ENCODE measurements at regions not wholly inside any gene's neighbourhood (a gene's known extent, or its start where the extent isn't known, plus 50 kb on each side); places are given as distances from the start of the nearest gene placed in this dataset.

DNA sequence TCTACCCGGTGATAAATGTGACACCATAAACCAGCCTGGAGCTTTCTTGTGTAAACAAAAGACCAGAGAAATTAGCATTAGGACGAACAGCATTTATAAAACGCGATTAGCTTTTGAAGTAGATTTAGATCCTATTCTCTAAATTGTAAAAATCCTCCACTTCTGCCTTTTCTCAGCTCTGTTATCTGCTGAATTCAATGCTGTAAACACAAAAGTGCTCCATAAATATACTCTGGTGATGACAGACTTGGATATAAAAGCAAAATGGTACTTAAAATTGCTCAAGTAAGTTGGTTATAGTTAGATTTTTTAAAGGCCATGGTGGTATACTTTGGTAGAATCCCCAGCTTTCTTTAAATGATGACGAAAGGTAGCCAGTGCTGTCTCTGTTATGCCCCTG lies 114.6 kb upstream of the RMST start:
- DNase-seq, result no peak

- no peak for DNase-seq
Observed at GRCh38 chr12:97358361-97358760, 104.2 kb upstream of the RMST start.

- DNase-seq, result no peak
Observed at GRCh38 chr12:97359021-97359690, 103.4 kb upstream of the RMST start.

GRCh38 chr12:97363693-97364092 lies 98.9 kb upstream of the RMST start:
- no peak for DNase-seq

DNA sequence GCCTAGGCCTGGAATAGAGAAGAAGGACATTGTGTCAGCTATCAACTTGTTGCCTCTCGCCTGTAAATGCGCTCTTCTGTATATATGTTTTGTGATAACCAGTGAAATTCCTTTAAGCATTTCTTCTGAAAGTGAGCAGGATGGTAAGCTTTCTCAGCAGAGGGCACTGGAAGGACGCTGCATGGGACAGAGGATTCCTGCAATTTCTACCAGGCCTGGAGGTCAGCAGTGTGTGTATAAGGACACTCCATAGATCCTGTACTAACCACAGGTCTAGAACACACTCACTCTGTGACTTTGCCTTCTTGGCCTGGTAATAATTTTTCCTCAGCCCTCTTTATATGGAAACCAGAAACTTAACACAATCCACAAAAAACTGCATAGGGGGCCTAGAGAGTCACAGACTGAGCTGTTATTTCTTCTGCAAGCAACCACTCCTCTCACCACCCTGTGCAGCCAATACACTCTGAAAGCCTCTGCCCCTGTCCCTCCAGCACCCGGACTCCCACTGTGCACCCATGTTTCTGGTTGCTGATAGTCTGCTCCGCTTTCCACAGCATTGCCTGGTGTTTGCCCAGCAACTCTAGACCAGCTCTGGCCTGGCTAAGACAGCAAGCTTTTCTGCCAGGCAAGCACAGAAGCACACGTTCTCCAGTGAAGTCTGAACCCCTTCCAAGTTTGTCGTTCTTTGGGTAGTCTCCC lies 94.0 kb upstream of the RMST start:
- DNase-seq, result no peak

- no peak for DNase-seq
Observed at GRCh38 chr12:97375310-97375709, 87.3 kb upstream of the RMST start.

- DNase-seq, result no peak
Observed at GRCh38 chr12:97380440-97380839, 82.2 kb upstream of the RMST start.

DNA sequence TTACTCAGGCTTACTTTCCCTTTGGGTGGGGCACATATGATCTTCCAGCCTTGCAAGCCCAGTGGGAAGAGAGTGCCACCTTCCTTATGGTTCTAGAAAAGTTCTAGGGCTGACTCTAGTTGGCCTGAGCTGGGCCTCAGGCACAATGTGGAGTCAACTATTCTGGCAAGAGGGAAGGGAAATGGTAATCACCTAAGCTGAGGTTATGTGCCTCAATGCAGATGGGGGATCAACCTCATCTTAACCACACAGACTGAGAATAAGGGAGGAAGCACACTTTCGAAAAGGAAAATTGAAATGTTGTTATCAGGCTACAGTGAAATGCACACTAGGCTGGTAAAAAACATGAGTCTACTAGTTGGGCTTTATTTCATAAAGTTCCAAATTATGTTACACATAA lies 77.5 kb upstream of the RMST start:
- no peak for DNase-seq

DNA sequence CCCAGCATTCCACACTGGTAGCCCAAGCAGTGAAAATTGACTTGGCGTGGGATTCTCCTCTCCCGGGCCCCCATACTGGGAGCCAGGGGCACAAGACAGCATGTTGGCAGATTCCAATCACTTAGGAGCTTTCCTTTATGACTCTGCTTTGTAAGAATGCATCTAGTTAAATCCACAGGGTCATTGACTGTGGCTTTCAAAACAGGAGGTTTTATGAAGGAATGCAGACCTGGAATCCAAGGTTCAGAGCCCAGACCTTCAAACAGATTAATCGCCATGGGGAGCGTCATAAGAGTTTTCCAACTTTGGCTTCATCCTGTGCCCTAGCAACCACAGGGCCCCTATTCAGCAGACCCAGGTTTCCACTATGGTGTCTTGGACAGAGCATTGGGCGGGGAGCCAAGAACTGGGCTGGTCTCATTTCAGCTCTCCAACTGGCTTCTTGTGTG lies 76.4 kb upstream of the RMST start:
- DNase-seq, result no peak

DNA sequence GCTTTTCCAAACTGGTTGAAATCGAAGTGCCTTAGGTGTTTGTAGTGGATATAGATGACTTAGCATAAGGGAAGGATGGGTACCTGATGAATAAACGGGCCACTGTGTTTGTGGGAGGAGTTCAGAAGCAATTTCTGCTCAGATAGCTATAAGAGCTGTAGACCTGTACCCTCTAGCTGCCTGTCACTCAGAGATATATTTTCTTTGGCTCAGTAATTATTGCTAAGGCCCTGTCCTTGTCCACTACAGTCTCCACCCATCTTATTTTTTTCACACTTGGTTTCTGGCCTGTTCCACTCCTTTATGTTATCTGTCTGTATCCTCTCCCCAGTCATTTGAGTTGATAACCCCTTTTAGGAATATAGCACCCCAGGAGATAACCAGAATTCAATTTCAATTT lies 74.8 kb upstream of the RMST start:
- DNase-seq, result no peak

DNA sequence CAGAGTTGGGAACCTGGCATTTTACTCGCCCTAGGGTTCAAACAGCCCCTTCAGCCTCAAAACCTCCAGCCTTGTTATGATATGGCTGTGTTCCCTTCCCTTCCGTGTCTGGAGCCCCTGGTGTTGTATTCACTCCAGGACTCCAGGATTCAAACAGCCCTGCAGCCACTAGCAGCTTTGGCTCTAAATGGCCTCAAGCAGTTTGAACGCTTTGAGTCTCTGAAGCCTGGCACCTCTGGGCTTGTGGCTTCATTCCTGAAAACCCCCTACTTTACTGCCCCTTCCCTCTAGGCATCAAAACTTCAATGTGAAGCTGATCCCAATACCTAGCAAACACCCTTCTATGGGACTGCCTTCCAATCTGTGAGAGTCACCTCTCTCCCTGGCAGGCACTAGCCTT lies 67.9 kb upstream of the RMST start:
- DNase-seq, result no peak

GRCh38 chr12:97397008-97397407 lies 65.6 kb upstream of the RMST start:
- DNase-seq, result no peak

GRCh38 chr12:97398704-97399103 lies 63.9 kb upstream of the RMST start:
- DNase-seq, result no peak

DNA sequence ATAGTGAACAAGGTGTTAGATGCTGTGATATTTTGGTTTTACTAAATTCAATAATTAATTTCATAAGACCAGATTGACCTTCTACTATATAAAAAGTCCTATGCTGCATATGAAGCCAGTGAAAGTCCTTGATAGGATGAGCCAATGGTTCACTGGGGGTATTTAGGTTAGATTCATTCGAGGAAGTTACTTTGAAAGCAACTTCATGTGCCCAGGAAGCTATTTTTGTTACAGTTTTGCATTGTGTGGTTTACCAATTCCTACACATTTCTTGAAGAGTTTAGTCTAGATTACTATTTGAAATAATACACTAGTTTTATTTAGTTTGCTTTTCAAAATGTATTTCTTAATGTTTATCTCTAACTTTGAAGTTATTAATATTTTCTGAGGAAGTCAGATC lies 58.5 kb upstream of the RMST start:
- no peak for DNase-seq

DNA sequence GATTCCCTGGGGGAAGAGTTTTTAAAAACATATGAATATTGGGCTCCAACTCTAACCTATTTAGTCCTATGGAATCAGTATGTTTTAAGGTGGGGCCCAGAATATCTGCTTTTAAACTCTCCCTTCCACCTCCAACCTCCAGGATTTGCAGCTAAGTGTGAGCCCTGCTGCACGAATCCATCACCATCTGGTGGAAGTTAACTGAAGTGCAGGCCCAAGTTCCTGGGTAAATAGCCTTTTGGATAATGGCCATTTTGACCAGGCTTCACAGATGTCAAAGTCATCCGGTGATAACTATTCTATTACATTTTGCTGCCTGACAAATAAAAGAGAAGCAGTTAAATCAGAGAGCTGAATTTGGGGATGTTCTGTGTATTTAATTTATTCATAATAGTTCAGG lies 58.1 kb upstream of the RMST start:
- no peak for DNase-seq

- DNase-seq, result no peak
Observed at GRCh38 chr12:97408363-97408762, 54.2 kb upstream of the RMST start.

DNA sequence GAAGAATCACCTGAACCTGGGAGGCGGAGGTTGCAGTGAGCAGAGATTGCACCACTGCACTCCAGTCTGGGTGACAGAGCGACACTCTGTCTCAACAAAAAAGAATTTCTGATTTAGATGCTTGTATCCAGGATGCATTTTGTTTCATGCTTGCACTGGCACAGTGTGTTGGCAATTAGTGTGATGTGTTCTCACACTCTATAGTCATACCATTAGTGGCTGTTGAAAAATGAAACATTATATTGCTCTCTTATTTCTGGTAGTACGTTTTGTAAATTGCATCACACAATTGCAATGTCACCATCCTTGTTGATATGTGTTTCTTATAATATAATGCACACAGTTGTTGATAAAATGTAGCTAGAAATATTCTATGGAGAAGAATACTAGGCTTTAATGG lies 51.3 kb upstream of the RMST start:
- no peak for DNase-seq
